EH (cell line): ENCODE measurements at regions not wholly inside any gene's neighbourhood (a gene's known extent, or its start where the extent isn't known, plus 50 kb on each side); places are given as distances from the start of the nearest gene placed in this dataset.
"Not testable (repeated sequence)": the region's sequence is repeated elsewhere in the genome, so short reads cannot be mapped to it uniquely, and the experiment has no call there.

Experiments
- DNase-seq: peaks from one replicate; pipeline ENCODE4 v3.0.0-alpha.2; 2015; ENCODE audit warnings: low read depth

- not testable (repeated sequence) for DNase-seq
These were observed 249.4 kb downstream of the UBE3D start for GRCh38 chr6:82816243-82816642.

- peak; percentile 93 for DNase-seq
These were observed 246.9 kb downstream of the UBE3D start for GRCh38 chr6:82818727-82819126.

DNA sequence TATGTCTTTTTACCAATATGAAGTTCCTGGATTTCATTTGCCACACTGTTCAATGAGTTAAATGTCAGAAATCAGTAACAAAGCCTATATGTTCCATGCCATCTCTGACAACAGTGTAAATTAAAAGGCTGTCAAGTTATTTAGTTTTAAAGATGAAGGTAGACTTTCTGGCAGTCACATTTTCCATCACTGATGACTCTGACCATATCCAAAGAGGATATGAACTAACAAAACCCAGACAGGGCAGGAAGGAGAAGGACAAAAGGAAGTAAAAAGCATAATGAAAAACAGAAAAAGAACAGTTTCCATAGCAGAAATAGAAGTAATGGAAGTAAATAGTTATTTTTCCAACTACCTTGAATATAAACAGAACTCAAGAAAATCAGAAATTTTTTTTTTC, 242.3 kb downstream of the UBE3D start:
- no peak for DNase-seq

DNA sequence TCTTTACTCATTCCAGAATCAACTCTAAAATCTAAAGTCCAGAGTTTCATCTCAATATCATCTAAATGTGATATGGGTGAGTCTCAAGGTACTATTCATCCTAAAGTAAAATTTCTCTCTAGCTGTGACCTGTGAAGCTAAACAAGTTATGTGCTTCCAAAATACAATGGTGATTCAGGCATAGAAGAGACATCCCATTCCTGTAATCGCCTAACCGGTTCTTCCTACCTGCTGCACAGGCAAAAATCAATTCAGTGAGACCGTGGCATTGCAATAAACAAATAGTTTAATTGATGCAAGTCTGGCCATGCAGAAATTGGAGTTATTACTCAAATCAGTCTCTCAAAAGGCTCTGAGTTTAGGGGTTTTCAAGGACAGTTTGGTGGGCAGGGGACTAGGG, 232.8 kb downstream of the UBE3D start:
- no peak for DNase-seq

DNA sequence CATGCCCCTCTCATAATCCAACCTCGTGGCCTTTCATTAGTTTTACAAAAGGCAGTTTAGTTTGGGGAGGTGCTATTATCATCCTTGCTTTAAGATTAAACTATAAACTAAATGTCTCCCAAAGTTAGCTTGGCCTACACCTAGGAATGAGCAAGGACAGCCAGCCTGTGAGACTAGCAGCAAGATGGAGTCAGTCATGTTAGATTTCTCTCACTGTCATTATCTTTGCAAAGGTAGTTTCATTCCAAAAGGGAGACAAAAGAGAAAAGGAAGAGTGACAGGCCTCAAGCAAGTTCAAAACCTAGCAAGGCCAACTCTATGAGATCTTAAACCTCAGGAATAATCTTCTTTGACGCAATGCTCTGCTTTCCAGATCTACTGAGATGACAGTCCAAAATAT, 232.2 kb downstream of the UBE3D start:
- no peak for DNase-seq

- no peak for DNase-seq
These were observed 229.5 kb downstream of the UBE3D start for GRCh38 chr6:82836022-82836575.

DNA sequence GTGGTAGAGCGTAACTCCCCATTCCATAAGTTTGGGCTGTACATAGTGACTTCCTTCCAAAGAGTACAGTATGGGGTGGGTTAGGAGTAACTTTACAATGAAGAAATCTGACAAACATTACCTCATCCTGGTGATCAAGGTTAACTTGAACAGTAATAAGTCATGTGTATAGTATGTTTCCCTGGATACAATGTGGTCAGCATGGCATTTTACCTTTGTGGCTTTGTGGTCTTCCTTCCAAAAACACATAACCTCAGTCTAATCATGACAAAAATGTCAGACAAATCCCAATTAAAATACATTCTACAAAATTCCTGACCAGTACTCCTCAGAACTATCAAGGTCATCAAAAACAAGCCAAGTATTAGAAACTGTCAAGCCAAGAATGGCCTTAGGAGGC, 225.1 kb downstream of the UBE3D start:
- DNase-seq = peak; percentile 21

- DNase-seq = no peak
These were observed 224.3 kb downstream of the UBE3D start for GRCh38 chr6:82841309-82841708.
